Neuronal stem cell (in vitro differentiated cells): ENCODE measurements at regions not wholly inside any gene's neighbourhood (a gene's known extent, or its start where the extent isn't known, plus 50 kb on each side); places are given as distances from the start of the nearest gene placed in this dataset.

Experiments
- DNase-seq: peaks from one replicate; pipeline ENCODE4 v3.0.0-alpha.2; 2013; ENCODE audit warnings: low spot score
- H2AFZ ChIP-seq: one replicate; pipeline ENCODE4 v1.6.1; 2013; ENCODE audit warnings: mild to moderate bottlenecking, low read length, inconsistent platforms
- H2AK5ac ChIP-seq: 2 replicates; pipeline ENCODE4 v1.6.1; 2013; ENCODE audit warnings: low read depth, mild to moderate bottlenecking, inconsistent platforms, low read length, moderate library complexity, mixed read lengths
- H2BK120ac ChIP-seq: 2 replicates; pipeline ENCODE4 v1.6.1; 2013; ENCODE audit warnings: low read depth, mild to moderate bottlenecking, inconsistent platforms, low read length, moderate library complexity, mixed read lengths
- H2BK12ac ChIP-seq: one replicate; pipeline ENCODE4 v1.6.1; 2013; ENCODE audit warnings: low read length, inconsistent platforms
- H2BK15ac ChIP-seq: 2 replicates; pipeline ENCODE4 v1.6.1; 2013; ENCODE audit warnings: mild to moderate bottlenecking, low read length, inconsistent platforms, mixed read lengths
- H2BK5ac ChIP-seq: one replicate; pipeline ENCODE4 v1.6.1; 2013; ENCODE audit warnings: inconsistent platforms, mild to moderate bottlenecking, low read length, moderate library complexity
- H3K14ac ChIP-seq: one replicate; pipeline ENCODE4 v1.6.1; 2013; ENCODE audit warnings: low read length, inconsistent platforms
- H3K18ac ChIP-seq: 2 replicates; pipeline ENCODE4 v1.6.1; 2013; ENCODE audit warnings: low read length, inconsistent platforms
- H3K23ac ChIP-seq: 2 replicates; pipeline ENCODE4 v1.6.1; 2013; ENCODE audit warnings: low read depth, mild to moderate bottlenecking, mixed read lengths, low read length, inconsistent platforms; ENCODE audit not compliant: poor library complexity
- H3K27ac ChIP-seq: replicated peaks from 3 replicates; pipeline ENCODE4 v1.5.1; 2013; ENCODE audit warnings: low read length, inconsistent platforms
- H3K27me3 ChIP-seq, 3 experiments: 2 replicates each; pipeline ENCODE4 v1.6.1; 2013; ENCODE audit warnings: low read length in 3 of 3, mild to moderate bottlenecking in 2 of 3, inconsistent platforms in 1 of 3, low read depth in 1 of 3, mixed read lengths in 1 of 3, moderate library complexity in 1 of 3; ENCODE audit not compliant: control insufficient read depth in 3 of 3, insufficient read depth in 3 of 3
- H3K36me3 ChIP-seq, 2 donors: replicated peaks in 1 of 2; 2 replicates each; pipeline ENCODE4 v1.6.1; 2013; ENCODE audit warnings: low read length in 2 of 2; ENCODE audit not compliant: control insufficient read depth in 2 of 2, insufficient read depth in 2 of 2
- H3K4ac ChIP-seq: 2 replicates; pipeline ENCODE4 v1.6.1; 2013; ENCODE audit warnings: inconsistent platforms, mild to moderate bottlenecking, low read length, moderate library complexity
- H3K4me1 ChIP-seq, 2 donors: 1 replicate in 1 of 2; 2 replicates in 1 of 2; pipeline ENCODE4 v1.6.1; 2013; ENCODE audit warnings: low read length in 2 of 2, low read depth in 1 of 2; ENCODE audit not compliant: control insufficient read depth in 2 of 2, insufficient read depth in 1 of 2
- H3K4me2 ChIP-seq: one replicate; pipeline ENCODE4 v1.6.1; 2013; ENCODE audit warnings: mild to moderate bottlenecking, low read length, inconsistent platforms; ENCODE audit not compliant: insufficient read depth, poor library complexity, severe bottlenecking
- H3K4me3 ChIP-seq, 2 donors: 2 replicates each; pipeline ENCODE4 v1.5.1; 2013; ENCODE audit warnings: low read length in 2 of 2, mild to moderate bottlenecking in 2 of 2, inconsistent platforms in 1 of 2, moderate library complexity in 1 of 2
- H3K79me1 ChIP-seq: one replicate; pipeline ENCODE4 v1.6.1; 2013; ENCODE audit warnings: low read depth, mild to moderate bottlenecking, inconsistent platforms, low read length, moderate library complexity
- H3K9ac ChIP-seq: one replicate; pipeline ENCODE4 v1.6.1; 2013; ENCODE audit warnings: mild to moderate bottlenecking, low read depth, low read length, inconsistent platforms; ENCODE audit not compliant: poor library complexity
- H3K9me3 ChIP-seq, 2 donors: replicated peaks in 1 of 2; 2 replicates each; pipeline versions ENCODE3 to v1.6.1; 2013; ENCODE audit warnings: low read length in 2 of 2, mild to moderate bottlenecking in 2 of 2, inconsistent platforms in 1 of 2, low read depth in 1 of 2, mixed read lengths in 1 of 2, moderate library complexity in 1 of 2; ENCODE audit not compliant: control insufficient read depth in 2 of 2, insufficient read depth in 1 of 2
- H4K8ac ChIP-seq: one replicate; pipeline ENCODE4 v1.6.1; 2013; ENCODE audit warnings: low read depth, mild to moderate bottlenecking, inconsistent platforms, low read length, moderate library complexity
- H4K91ac ChIP-seq: one replicate; pipeline ENCODE4 v1.6.1; 2013; ENCODE audit warnings: low read length, low read depth, mild to moderate bottlenecking, inconsistent platforms; ENCODE audit not compliant: poor library complexity
- WGBS, 2 donors: extraction: QIAGEN DNeasy Blood & Tissue Kit; methylation state at CpG; one replicate each; pipeline ENCODE4 v1.1.7; 2013; ENCODE audit warnings: missing lambda C conversion rate in 2 of 2, mixed read lengths in 1 of 2; ENCODE audit not compliant: insufficient read length in 2 of 2, insufficient replicate concordance in 1 of 2; ENCODE audit errors: extremely low coverage in 2 of 2; 5-methylcytosine and 5-hydroxymethylcytosine counted together

DNA sequence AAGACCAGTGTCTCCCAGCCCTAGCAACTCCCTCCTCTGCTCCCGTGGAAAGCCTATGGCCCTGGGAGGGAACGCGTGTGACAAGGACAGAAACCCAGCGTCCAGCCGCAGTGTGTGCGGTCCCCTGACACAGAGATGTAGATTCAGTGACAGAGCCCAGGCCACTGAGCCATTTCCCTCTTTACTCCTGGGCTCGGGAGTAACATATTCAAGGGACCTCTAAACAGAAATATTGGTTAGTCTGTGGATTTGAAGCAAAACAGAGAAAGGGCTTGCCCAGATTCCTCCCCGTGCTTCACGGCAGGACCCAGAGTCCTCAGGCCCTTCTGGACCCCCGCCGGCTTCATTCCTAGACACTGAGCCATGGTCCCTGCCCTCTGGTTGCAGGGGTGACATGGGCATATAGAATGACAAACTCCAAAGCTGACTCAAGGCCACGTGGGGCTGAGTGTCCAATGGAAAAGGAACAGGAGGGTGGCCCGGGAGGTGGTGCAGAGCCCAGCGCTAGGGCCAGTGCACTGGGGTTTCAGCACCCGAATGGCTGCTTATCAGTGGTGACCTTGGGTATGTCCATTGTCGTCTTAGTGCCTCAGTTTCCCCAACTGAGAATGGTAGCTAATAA is 248.2 kb downstream of the QKI start:
- DNase-seq = no peak
- H3K36me3 ChIP-seq = no peaks in the 10 kb centered on the region
- H4K8ac ChIP-seq = no peak overlapping the region
- no peaks in the 10 kb centered on the region for H3K79me1 ChIP-seq
- H3K23ac ChIP-seq = no peak overlapping the region
- no peak overlapping the region for H4K91ac ChIP-seq
- H2BK12ac ChIP-seq = no peak overlapping the region
- no peak overlapping the region for H3K4ac ChIP-seq
- peaks cover 9 to 16% of the 10 kb centered on the region in 2 donors for H3K4me1 ChIP-seq
- peak overlapping the region; percentile 86 for H3K18ac ChIP-seq
- WGBS, 2 donors = no CpG with 5 or more reads among the region's 16 CpGs
- peak overlapping the region; percentile 25 for H2BK15ac ChIP-seq
- H3K4me3 ChIP-seq = no peak overlapping the region
- no peak overlapping the region for H3K4me2 ChIP-seq
- H3K14ac ChIP-seq = no peak overlapping the region
- no peak overlapping the region for H2AK5ac ChIP-seq
- no peak overlapping the region for H2AFZ ChIP-seq
- no peaks in the 10 kb centered on the region for H3K9me3 ChIP-seq
- H3K27me3 ChIP-seq = no peaks in the 10 kb centered on the region
- H2BK5ac ChIP-seq = no peak overlapping the region
- no peak overlapping the region for H2BK120ac ChIP-seq
- H3K27ac ChIP-seq = no peak overlapping the region
- no peak overlapping the region for H3K9ac ChIP-seq

DNA sequence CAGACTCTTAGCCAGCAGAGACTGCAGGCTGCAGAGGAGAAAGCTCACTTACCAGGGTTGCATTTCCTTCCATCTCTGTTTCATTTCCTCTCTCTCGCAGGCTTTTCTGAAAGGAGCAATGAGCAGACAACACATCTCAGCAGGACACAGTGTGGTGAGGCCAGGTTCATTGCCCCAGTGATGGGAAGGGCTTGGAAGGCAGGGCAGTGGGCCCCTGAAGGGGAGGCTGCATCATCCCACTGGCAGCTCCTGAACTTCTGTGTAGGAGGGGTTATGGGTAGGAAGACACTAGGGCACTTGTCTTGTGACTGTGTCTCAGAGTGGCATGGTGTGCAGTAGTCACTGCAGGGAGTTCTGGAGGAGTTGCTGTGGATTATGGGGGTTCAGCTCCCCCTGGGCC is 246.8 kb downstream of the QKI start:
- Histone ChIP-seq H3K4me3 (no peak overlapping the region), H3K36me3 (no peaks in the 10 kb centered on the region), H3K18ac (peak overlapping the region; percentile 67), H2BK5ac (no peak overlapping the region), H3K4me2 (no peak overlapping the region), H2BK12ac (no peak overlapping the region), H4K8ac (no peak overlapping the region), H2BK15ac (peak overlapping the region; percentile 41), H4K91ac (no peak overlapping the region), H3K23ac (no peak overlapping the region), H3K27me3 (no peaks in the 10 kb centered on the region), H3K4me1 (peaks cover 9 to 14% of the 10 kb centered on the region in 2 donors), H3K9me3 (no peaks in the 10 kb centered on the region), H3K14ac (no peak overlapping the region), H3K27ac (no peak overlapping the region), H3K9ac (no peak overlapping the region), H3K4ac (no peak overlapping the region), H2AK5ac (peak overlapping the region; percentile 48), H2BK120ac (no peak overlapping the region), H3K79me1 (no peaks in the 10 kb centered on the region), H2AFZ (peak overlapping the region; percentile 66)
- no CpG with 5 or more reads among the region's 1 CpG for WGBS, 2 donors
- no peak for DNase-seq

DNA sequence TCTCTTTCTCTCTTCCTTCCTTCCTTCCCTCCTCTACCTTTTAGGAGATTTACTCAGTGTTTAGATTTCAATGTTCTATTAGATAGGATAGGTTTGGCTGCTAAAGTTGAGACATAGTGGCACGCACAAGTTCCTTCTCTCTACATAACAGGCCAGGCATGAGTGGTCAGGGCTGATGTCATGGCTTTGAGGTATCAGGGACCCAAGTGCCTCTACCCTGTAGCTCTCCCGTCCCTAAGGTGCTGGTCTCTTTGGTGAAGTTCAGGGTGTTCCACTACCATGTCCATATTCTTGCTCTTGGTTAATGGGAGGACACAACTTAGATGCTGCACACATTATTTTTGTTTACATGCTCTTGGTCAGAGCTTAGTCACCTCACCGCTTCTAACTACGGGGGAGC is 245.3 kb downstream of the QKI start:
- H3K23ac ChIP-seq = no peak overlapping the region
- no CpG with 5 or more reads among the region's 4 CpGs for WGBS, 2 donors
- H3K9ac ChIP-seq = no peak overlapping the region

DNA sequence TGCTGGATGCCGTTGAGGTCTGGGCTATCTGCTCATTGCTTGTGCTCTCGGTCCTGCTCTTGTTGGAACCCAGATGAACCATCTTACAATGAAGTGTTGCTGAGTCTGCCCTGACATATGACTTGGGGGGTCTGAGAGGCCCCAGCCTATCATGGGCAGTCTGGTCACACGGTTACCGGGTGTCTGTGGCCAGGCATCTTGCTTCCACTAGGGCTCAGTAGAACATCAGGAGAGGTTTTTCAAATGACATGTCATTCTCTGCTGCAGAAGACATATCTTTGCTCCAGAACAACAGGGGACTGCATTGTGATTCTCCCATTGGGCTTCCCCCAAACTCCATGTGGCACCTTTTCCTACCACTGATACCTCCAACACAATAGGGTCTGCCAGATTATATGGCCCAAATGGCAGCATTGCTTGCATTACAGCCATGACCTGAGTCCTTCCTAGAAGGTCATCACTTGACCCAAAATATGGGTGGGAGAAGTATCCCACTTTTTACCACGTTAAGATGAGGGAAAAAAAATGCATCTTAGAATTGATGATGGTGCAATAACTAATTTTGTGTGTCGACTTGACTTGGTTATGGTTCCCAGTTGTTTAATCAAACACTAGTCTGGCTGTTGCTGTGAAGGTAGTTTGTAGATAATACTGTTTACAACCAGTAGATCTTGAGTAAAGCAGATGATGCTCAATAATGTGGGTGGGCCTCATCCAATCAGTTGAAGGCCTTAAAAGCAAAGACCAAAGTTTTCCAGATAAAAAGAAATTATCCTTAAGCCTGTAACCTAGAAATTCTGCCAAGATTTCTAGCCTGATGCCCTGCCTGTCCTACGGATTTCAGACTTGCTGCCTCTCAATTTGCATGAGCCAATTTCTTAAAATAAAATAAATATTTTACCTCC is 241.0 kb downstream of the QKI start:
- no peak overlapping the region for H3K4me2 ChIP-seq
- no peak overlapping the region for H2AK5ac ChIP-seq
- H3K9ac ChIP-seq = no peak overlapping the region
- no peak overlapping the region for H2BK12ac ChIP-seq
- H3K18ac ChIP-seq = no peak overlapping the region
- peaks cover 5 to 7% of the 10 kb centered on the region in 2 donors for H3K4me1 ChIP-seq
- no peaks in the 10 kb centered on the region for H3K9me3 ChIP-seq
- no peak overlapping the region for H2BK15ac ChIP-seq
- no peak for DNase-seq
- no peak overlapping the region for H3K27ac ChIP-seq
- H2BK120ac ChIP-seq = no peak overlapping the region
- H3K14ac ChIP-seq = no peak overlapping the region
- no peaks in the 10 kb centered on the region for H3K27me3 ChIP-seq
- H4K8ac ChIP-seq = no peak overlapping the region
- no peak overlapping the region for H4K91ac ChIP-seq
- no peak overlapping the region for H2AFZ ChIP-seq
- H3K23ac ChIP-seq = no peak overlapping the region
- H3K4ac ChIP-seq = no peak overlapping the region
- no CpG with 5 or more reads among the region's 7 CpGs for WGBS, 2 donors
- H3K36me3 ChIP-seq = no peaks in the 10 kb centered on the region
- H2BK5ac ChIP-seq = no peak overlapping the region
- no peak overlapping the region for H3K4me3 ChIP-seq
- no peaks in the 10 kb centered on the region for H3K79me1 ChIP-seq

More for the DNA sequence above, 245.3 kb downstream of the QKI start:
- Histone ChIP-seq H3K4me1 (peaks cover 9 to 14% of the 10 kb centered on the region in 2 donors), H2BK120ac (no peak overlapping the region), H2BK12ac (no peak overlapping the region), H3K27me3 (no peaks in the 10 kb centered on the region), H3K9me3 (no peaks in the 10 kb centered on the region), H2AFZ (no peak overlapping the region), H3K4ac (no peak overlapping the region), H2BK5ac (no peak overlapping the region), H4K8ac (no peak overlapping the region), H3K18ac (no peak overlapping the region), H3K14ac (no peak overlapping the region), H3K4me2 (no peak overlapping the region), H2BK15ac (no peak overlapping the region), H3K4me3 (no peak overlapping the region), H2AK5ac (no peak overlapping the region), H4K91ac (no peak overlapping the region), H3K36me3 (no peaks in the 10 kb centered on the region), H3K79me1 (no peaks in the 10 kb centered on the region), H3K27ac (no peak overlapping the region)
- no peak for DNase-seq
